ENCODE measurements at regions not wholly inside any gene's neighbourhood (a gene's known extent, or its start where the extent isn't known, plus 50 kb on each side); places are given as distances from the start of the nearest gene placed in this dataset.

DNA sequence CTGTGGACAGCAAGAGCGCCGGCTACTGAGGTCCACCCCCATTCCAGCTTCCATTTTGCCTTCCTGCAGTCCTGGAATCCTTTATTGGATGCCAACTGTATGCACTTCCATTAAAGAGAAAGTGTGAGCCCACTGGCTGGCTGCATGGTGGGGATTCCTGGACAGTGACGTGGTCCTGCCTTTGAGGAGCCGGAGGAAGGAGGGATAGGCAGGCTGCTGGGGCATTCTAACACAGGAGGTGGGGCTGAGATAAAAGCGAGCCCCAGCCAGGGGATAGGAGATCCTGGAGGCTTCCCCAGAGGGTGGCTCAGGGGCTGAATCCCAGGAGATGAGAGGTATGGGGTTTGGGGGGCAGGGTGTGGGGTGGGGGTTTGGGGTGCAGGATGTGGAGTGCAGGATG is 984.7 kb downstream of the BRD1 start:
- ATAC-seq (ENCODE audit: low read depth in 2 of 2) (no peak), DNase-seq (no peak)
- Histone ChIP-seq H3K27ac (ENCODE audit: insufficient read depth, low read length, poor library complexity, severe bottlenecking) (no peak overlapping the region), H3K36me3 (ENCODE audit: control insufficient read depth, insufficient read depth, low read length) (no peaks in the 10 kb centered on the region), H3K27me3 (ENCODE audit: control insufficient read depth, insufficient read depth, low read length) (no peaks in the 10 kb centered on the region), H3K4me1 (ENCODE audit: control insufficient read depth, insufficient read depth, low read length, poor library complexity, severe bottlenecking) (no peaks in the 10 kb centered on the region), H3K4me3 (ENCODE audit: low read depth, low read length) (no peak overlapping the region), H3K9me3 (ENCODE audit: control insufficient read depth in 2 of 2, low read length in 2 of 2) (no peaks in the 10 kb centered on the region)
- Mint-ChIP-seq H3K4me3 (no peak overlapping the region), H3K27me3 (no peaks in the 10 kb centered on the region), H3K27ac (no peak overlapping the region), H3K9me3 (peaks cover 0 to 3% (median 1%) of the 10 kb centered on the region in 7 donors), H3K4me1 (peaks cover 0 to 5% (median 0%) of the 10 kb centered on the region in 4 donors), H3K36me3 (no peaks in the 10 kb centered on the region)

- H3K9me3 ChIP-seq (ENCODE audit: control insufficient read depth in 2 of 2, low read length in 2 of 2) = no peaks in the 10 kb centered on the region
- H3K36me3 ChIP-seq (ENCODE audit: control insufficient read depth, insufficient read depth, low read length) = no peaks in the 10 kb centered on the region
- no peak overlapping the region for H3K27ac ChIP-seq (ENCODE audit: insufficient read depth, low read length, poor library complexity, severe bottlenecking)
- H3K4me3 ChIP-seq (ENCODE audit: low read depth, low read length) = no peak overlapping the region
- ATAC-seq (ENCODE audit: low read depth in 2 of 2) (no peak), DNase-seq (no peak)
- H3K36me3 Mint-ChIP-seq = no peaks in the 10 kb centered on the region
- H3K9me3 Mint-ChIP-seq = peaks cover 0 to 6% (median 2%) of the 10 kb centered on the region in 7 donors
- H3K27ac Mint-ChIP-seq = no peak overlapping the region
- no peaks in the 10 kb centered on the region for H3K4me1 ChIP-seq (ENCODE audit: control insufficient read depth, insufficient read depth, low read length, poor library complexity, severe bottlenecking)
- H3K27me3 ChIP-seq (ENCODE audit: control insufficient read depth, insufficient read depth, low read length) = no peaks in the 10 kb centered on the region
- H3K27me3 Mint-ChIP-seq = no peaks in the 10 kb centered on the region
- H3K4me1 Mint-ChIP-seq = peaks cover 0 to 5% (median 1%) of the 10 kb centered on the region in 4 donors
- no peak overlapping the region for H3K4me3 Mint-ChIP-seq
Measured at GRCh38 chr22:48842583-48842945, 985.1 kb downstream of the BRD1 start.

GRCh38 chr22:48841881-48842582 is 985.6 kb downstream of the BRD1 start:
- Histone ChIP-seq H3K27me3 (ENCODE audit: control insufficient read depth, insufficient read depth, low read length) (no peaks in the 10 kb centered on the region), H3K4me1 (ENCODE audit: control insufficient read depth, insufficient read depth, low read length, poor library complexity, severe bottlenecking) (no peaks in the 10 kb centered on the region), H3K27ac (ENCODE audit: insufficient read depth, low read length, poor library complexity, severe bottlenecking) (no peak overlapping the region), H3K4me3 (ENCODE audit: low read depth, low read length) (no peak overlapping the region), H3K9me3 (ENCODE audit: control insufficient read depth in 2 of 2, low read length in 2 of 2) (no peaks in the 10 kb centered on the region), H3K36me3 (ENCODE audit: control insufficient read depth, insufficient read depth, low read length) (no peaks in the 10 kb centered on the region)
- peaks cover 0 to 5% (median 1%) of the 10 kb centered on the region in 4 donors for H3K4me1 Mint-ChIP-seq
- no peaks in the 10 kb centered on the region for H3K36me3 Mint-ChIP-seq
- ATAC-seq (ENCODE audit: low read depth in 2 of 2) (no peak), DNase-seq (no peak)
- H3K27ac Mint-ChIP-seq = no peak overlapping the region
- H3K27me3 Mint-ChIP-seq = no peaks in the 10 kb centered on the region
- peaks cover 0 to 12% (median 3%) of the 10 kb centered on the region in 7 donors for H3K9me3 Mint-ChIP-seq
- no peak overlapping the region for H3K4me3 Mint-ChIP-seq

GRCh38 chr22:48840112-48840949 is 987.3 kb downstream of the BRD1 start:
- no peaks in the 10 kb centered on the region for H3K36me3 ChIP-seq (ENCODE audit: control insufficient read depth, insufficient read depth, low read length)
- H3K9me3 Mint-ChIP-seq = peaks cover 0 to 12% (median 7%) of the 10 kb centered on the region in 7 donors
- peaks cover 0 to 5% (median 1%) of the 10 kb centered on the region in 4 donors for H3K4me1 Mint-ChIP-seq
- DNase-seq = no peak
- ATAC-seq (ENCODE audit: low read depth in 2 of 2) = no peak
- no peaks in the 10 kb centered on the region for H3K27me3 ChIP-seq (ENCODE audit: control insufficient read depth, insufficient read depth, low read length)
- H3K36me3 Mint-ChIP-seq = no peaks in the 10 kb centered on the region
- H3K4me3 ChIP-seq (ENCODE audit: low read depth, low read length) = no peak overlapping the region
- H3K9me3 ChIP-seq (ENCODE audit: control insufficient read depth in 2 of 2, low read length in 2 of 2) = no peaks in the 10 kb centered on the region
- no peaks in the 10 kb centered on the region for H3K27me3 Mint-ChIP-seq
- no peak overlapping the region for H3K27ac Mint-ChIP-seq
- H3K4me1 ChIP-seq (ENCODE audit: control insufficient read depth, insufficient read depth, low read length, poor library complexity, severe bottlenecking) = no peaks in the 10 kb centered on the region
- no peak overlapping the region for H3K27ac ChIP-seq (ENCODE audit: insufficient read depth, low read length, poor library complexity, severe bottlenecking)
- H3K4me3 Mint-ChIP-seq = no peak overlapping the region

- H3K4me3 ChIP-seq (ENCODE audit: low read depth, low read length) = no peak overlapping the region
- H3K9me3 ChIP-seq (ENCODE audit: control insufficient read depth in 2 of 2, low read length in 2 of 2) = no peaks in the 10 kb centered on the region
- no peaks in the 10 kb centered on the region for H3K27me3 ChIP-seq (ENCODE audit: control insufficient read depth, insufficient read depth, low read length)
- Mint-ChIP-seq H3K9me3 (peaks cover 0 to 12% (median 6%) of the 10 kb centered on the region in 7 donors), H3K36me3 (no peaks in the 10 kb centered on the region), H3K27ac (no peak overlapping the region), H3K27me3 (no peaks in the 10 kb centered on the region), H3K4me3 (no peak overlapping the region), H3K4me1 (peaks cover 0 to 2% (median 0%) of the 10 kb centered on the region in 4 donors)
- DNase-seq (no peak), ATAC-seq (ENCODE audit: low read depth in 2 of 2) (no peak)
- no peak overlapping the region for H3K27ac ChIP-seq (ENCODE audit: insufficient read depth, low read length, poor library complexity, severe bottlenecking)
- H3K36me3 ChIP-seq (ENCODE audit: control insufficient read depth, insufficient read depth, low read length) = no peaks in the 10 kb centered on the region
- H3K4me1 ChIP-seq (ENCODE audit: control insufficient read depth, insufficient read depth, low read length, poor library complexity, severe bottlenecking) = no peaks in the 10 kb centered on the region
Measured at GRCh38 chr22:48838846-48839730, 988.6 kb downstream of the BRD1 start.

DNA sequence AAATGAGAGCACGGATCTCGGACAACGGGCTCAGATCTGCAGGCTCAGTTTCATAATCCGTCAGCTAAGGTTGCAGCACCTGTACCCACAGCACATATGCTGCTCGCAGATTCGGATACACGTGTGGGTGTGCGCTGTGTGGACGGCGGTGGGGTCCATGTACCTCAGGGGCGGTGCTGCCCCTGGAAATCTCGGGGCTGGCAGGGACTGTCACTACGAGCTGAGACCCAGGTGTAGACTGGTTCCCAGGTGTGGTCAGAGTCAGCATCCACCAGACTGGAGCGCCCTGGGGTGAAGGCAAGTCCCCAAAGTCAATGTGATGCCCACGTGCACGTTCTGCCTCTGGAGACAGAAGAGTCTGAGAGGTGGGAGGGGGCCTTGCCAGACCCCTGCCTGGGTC is 989.3 kb downstream of the BRD1 start:
- no peak overlapping the region for H3K27ac Mint-ChIP-seq
- no peaks in the 10 kb centered on the region for H3K9me3 ChIP-seq (ENCODE audit: control insufficient read depth in 2 of 2, low read length in 2 of 2)
- H3K4me1 ChIP-seq (ENCODE audit: control insufficient read depth, insufficient read depth, low read length, poor library complexity, severe bottlenecking) = no peaks in the 10 kb centered on the region
- H3K4me1 Mint-ChIP-seq = peaks cover 0 to 2% (median 0%) of the 10 kb centered on the region in 4 donors
- H3K4me3 ChIP-seq (ENCODE audit: low read depth, low read length) = no peak overlapping the region
- no peaks in the 10 kb centered on the region for H3K36me3 Mint-ChIP-seq
- H3K4me3 Mint-ChIP-seq = no peak overlapping the region
- no peaks in the 10 kb centered on the region for H3K36me3 ChIP-seq (ENCODE audit: control insufficient read depth, insufficient read depth, low read length)
- H3K27me3 ChIP-seq (ENCODE audit: control insufficient read depth, insufficient read depth, low read length) = no peaks in the 10 kb centered on the region
- no peaks in the 10 kb centered on the region for H3K27me3 Mint-ChIP-seq
- H3K27ac ChIP-seq (ENCODE audit: insufficient read depth, low read length, poor library complexity, severe bottlenecking) = no peak overlapping the region
- ATAC-seq (ENCODE audit: low read depth in 2 of 2) (no peak), DNase-seq (no peak)
- H3K9me3 Mint-ChIP-seq = peaks cover 0 to 16% (median 6%) of the 10 kb centered on the region in 7 donors

DNA sequence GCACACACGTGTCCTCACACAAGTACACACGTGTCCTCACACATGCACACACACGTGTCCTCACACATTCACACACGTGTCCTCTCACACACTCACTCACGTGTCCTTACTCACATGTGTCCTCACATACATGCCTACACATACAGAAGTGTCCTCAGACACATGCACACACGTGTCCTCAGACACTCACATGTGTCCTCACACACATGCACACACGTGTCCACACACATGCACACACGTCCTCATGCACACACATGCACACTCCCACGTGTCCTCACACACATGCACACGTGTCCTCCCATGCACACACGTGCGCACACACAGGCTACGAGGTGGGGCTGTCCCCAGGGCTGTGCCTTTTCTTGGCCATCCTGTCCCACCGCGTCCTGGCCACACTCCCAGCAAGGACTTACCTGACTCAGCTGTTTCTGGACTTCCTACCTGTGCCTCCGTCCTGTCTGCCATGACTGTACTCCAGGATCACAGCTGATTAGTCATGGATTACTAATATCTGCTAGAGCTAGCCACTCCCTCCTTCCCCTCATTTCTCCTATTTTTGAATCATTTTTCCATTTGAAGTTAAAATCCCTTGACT is 990.2 kb downstream of the BRD1 start:
- H3K4me1 Mint-ChIP-seq = peaks cover 0 to 2% (median 0%) of the 10 kb centered on the region in 4 donors
- H3K36me3 Mint-ChIP-seq = no peaks in the 10 kb centered on the region
- H3K27ac ChIP-seq (ENCODE audit: insufficient read depth, low read length, poor library complexity, severe bottlenecking) = no peak overlapping the region
- H3K27me3 ChIP-seq (ENCODE audit: control insufficient read depth, insufficient read depth, low read length) = no peaks in the 10 kb centered on the region
- ATAC-seq (ENCODE audit: low read depth in 2 of 2) = no peak
- H3K9me3 Mint-ChIP-seq = peaks cover 0 to 20% (median 6%) of the 10 kb centered on the region in 7 donors
- no peaks in the 10 kb centered on the region for H3K27me3 Mint-ChIP-seq
- H3K4me1 ChIP-seq (ENCODE audit: control insufficient read depth, insufficient read depth, low read length, poor library complexity, severe bottlenecking) = no peaks in the 10 kb centered on the region
- no peak for DNase-seq
- H3K9me3 ChIP-seq (ENCODE audit: control insufficient read depth in 2 of 2, low read length in 2 of 2) = peaks cover 0 to 2% of the 10 kb centered on the region in 2 experiments
- no peaks in the 10 kb centered on the region for H3K36me3 ChIP-seq (ENCODE audit: control insufficient read depth, insufficient read depth, low read length)
- H3K4me3 Mint-ChIP-seq = no peak overlapping the region
- H3K4me3 ChIP-seq (ENCODE audit: low read depth, low read length) = no peak overlapping the region
- no peak overlapping the region for H3K27ac Mint-ChIP-seq
